Esophagus (tissue), 2 donors: ENCODE measurements at regions not wholly inside any gene's neighbourhood (a gene's known extent, or its start where the extent isn't known, plus 50 kb on each side); places are given as distances from the start of the nearest gene placed in this dataset.
A peak's percentile ranks its signal among the peaks of the same experiment; 100 is the strongest.

Source experiments
- H3K27ac ChIP-seq, 2 donors: one replicate each; pipeline ENCODE4 v1.5.1; 2013; ENCODE audit warnings: low read depth in 2 of 2, mild to moderate bottlenecking in 2 of 2, inconsistent platforms in 1 of 2, low read length in 1 of 2, moderate library complexity in 1 of 2
- H3K27me3 ChIP-seq, 2 donors: one replicate each; pipeline ENCODE4 v1.6.1; 2013; ENCODE audit warnings: low read length in 2 of 2, control low read depth in 1 of 2, mild to moderate bottlenecking in 1 of 2; ENCODE audit not compliant: insufficient read depth in 2 of 2, control insufficient read depth in 1 of 2
- H3K36me3 ChIP-seq, 2 donors: one replicate each; pipeline ENCODE4 v1.6.1; 2013; ENCODE audit warnings: low read length in 1 of 2; ENCODE audit not compliant: control insufficient read depth in 2 of 2, insufficient read depth in 2 of 2
- H3K4me1 ChIP-seq, 2 donors: one replicate each; pipeline ENCODE4 v1.6.1; 2013; ENCODE audit warnings: low read length in 1 of 2; ENCODE audit not compliant: control insufficient read depth in 2 of 2, insufficient read depth in 2 of 2
- H3K4me3 ChIP-seq, 2 donors: one replicate each; pipeline ENCODE4 v1.5.1; 2013; ENCODE audit warnings: low read length in 2 of 2, mild to moderate bottlenecking in 2 of 2, low read depth in 1 of 2, moderate library complexity in 1 of 2
- H3K9me3 ChIP-seq, 2 donors: one replicate each; pipeline ENCODE4 v1.6.1; 2013; ENCODE audit warnings: mild to moderate bottlenecking in 2 of 2, low read depth in 1 of 2, low read length in 1 of 2, moderate library complexity in 1 of 2; ENCODE audit not compliant: control insufficient read depth in 2 of 2, insufficient read depth in 1 of 2
- WGBS, 2 donors: extraction: QIAGEN DNeasy Blood & Tissue Kit; methylation state at CpG; one replicate each; pipeline ENCODE4 v1.1.7; 2013; 5-methylcytosine and 5-hydroxymethylcytosine counted together
- donor health status: healthy with polysubstance abuse.
- donor health status: Bipolar disorder and iron deficiency.

DNA sequence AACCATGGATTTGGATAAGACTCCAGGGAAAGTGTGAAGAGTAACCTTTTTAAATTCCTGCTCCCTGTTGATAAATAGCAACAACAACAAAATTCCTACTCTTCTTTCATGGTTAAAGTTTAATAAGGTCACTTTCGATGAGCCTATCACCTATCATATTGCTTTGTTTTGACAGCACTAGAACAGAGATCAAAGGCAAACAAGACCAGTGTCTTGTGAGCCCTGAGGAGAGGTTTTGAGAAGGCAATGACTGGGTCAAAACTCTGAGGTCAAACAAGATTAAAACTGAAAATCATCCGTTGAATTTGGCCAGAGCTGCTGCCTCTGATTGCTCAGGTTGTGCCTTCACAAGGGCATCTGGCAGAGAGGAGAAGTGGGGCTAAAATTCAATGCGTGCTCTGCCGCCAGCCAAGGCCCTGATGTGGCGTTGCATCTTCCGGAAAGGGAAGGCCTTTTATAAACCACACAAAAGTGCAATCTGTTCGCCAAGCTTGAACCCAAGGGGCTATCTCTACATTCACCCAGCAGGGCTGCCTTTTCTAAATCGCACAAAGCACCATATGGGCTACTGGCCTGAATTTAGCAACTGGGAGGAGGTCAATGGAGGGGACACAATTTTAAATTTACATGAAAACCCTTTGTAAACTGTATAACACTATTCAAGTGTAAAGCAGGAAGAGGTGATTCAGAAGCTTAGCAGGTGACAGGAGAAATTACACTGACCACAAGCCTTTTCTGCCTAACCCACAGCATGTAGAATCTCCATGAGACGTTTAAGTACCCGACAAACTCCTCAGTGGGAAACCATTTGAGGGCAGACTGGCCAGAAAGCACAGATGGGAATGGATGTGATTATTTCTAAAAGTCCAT lies 140.8 kb downstream of the DAD1 start:
- Histone ChIP-seq H3K36me3 (no peaks in the 10 kb centered on the region), H3K27ac (no peak overlapping the region), H3K9me3 (no peaks in the 10 kb centered on the region), H3K4me1 (no peaks in the 10 kb centered on the region), H3K4me3 (no peak overlapping the region), H3K27me3 (peaks cover 0 to 22% of the 10 kb centered on the region in 2 donors)
- WGBS, 2 donors, result 82 to 83% methylated on average over 10 of the region's 10 CpGs

DNA sequence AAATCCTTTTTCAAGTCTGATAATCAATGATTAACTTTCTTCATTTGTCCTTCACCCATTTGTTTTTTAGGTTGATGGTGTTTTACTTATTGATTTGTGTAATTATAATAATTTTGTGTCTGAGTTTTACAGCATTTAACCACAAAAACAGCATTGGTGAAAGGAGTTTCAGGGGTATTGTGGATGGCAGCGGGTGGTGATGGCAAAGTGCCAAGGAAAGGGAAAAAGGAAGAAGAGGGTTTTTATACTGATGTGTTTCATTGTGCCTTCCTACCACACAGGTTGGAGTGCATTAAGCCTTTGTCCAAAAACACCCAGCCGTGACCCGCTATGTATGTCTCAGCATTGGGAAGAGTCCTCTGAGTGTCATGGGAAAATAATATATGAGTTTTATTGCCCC lies 150.3 kb downstream of the DAD1 start:
- 78 to 91% methylated on average over 3 of the region's 3 CpGs for WGBS, 2 donors

DNA sequence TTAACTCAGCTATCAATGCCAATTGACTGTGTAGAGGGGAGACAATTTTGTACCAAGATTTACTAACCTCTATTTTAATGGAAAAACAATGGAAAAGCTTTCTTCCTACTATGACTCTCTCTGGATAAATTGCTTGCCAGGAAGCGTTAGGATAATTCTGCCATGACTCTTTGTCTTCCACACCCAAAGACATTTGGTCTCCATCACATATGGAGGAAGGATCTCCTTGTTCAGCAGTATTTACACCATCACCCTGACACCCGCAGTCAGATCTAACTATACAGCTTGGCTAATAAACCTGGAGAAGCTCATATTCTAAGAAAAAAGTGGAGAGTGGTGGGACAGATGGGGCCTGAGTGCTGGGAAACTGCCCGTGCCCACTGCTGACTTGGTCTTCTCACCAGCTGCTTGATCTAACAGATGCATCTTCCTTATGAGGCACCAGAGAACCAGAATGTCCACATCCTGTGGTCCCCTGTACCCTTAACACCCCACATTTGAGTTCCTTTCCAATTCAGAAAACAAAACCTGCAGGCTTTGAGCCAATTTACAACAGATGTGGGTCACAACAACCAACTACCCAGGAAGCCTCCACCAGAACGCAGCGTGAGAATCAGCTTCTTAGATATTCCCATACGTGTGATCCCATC lies 154.0 kb downstream of the DAD1 start:
- Histone ChIP-seq H3K27ac (no peak overlapping the region), H3K27me3 (no peaks in the 10 kb centered on the region), H3K4me3 (no peak overlapping the region), H3K4me1 (no peaks in the 10 kb centered on the region), H3K9me3 (no peaks in the 10 kb centered on the region), H3K36me3 (no peaks in the 10 kb centered on the region)
- WGBS, 2 donors, result 77 to 78% methylated on average over 6 of the region's 6 CpGs

More for the DNA sequence above, 150.3 kb downstream of the DAD1 start:
- Histone ChIP-seq H3K4me3 (no peak overlapping the region), H3K27ac (no peak overlapping the region), H3K4me1 (no peaks in the 10 kb centered on the region), H3K9me3 (no peaks in the 10 kb centered on the region), H3K36me3 (no peaks in the 10 kb centered on the region), H3K27me3 (no peaks in the 10 kb centered on the region)

DNA sequence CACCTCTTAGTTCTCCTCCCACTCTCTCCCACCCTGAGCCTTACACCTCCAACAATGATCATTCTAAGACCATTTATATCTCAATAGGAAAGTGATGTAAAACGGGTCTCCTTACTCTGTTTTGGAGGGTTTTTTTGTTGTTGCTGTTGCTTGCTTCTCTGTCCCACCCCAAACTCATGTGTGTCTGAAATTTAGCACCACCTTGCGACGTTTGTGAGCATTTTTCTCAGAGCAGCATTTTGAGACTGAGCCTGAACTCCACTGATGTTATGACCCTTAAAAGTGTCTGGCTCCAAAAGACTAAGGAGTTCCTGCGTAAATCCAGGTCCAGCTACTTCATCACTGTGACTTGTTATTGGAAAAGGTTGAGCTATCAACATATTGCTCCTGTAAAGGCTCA lies 155.0 kb downstream of the DAD1 start:
- peaks cover 0 to 3% of the 10 kb centered on the region in 2 donors for H3K4me1 ChIP-seq
- H3K27ac ChIP-seq, result no peak overlapping the region
- H3K4me3 ChIP-seq, result no peak overlapping the region
- H3K9me3 ChIP-seq, result no peaks in the 10 kb centered on the region
- no peaks in the 10 kb centered on the region for H3K36me3 ChIP-seq
- no peaks in the 10 kb centered on the region for H3K27me3 ChIP-seq
- 82 to 85% methylated on average over 4 of the region's 4 CpGs for WGBS, 2 donors

DNA sequence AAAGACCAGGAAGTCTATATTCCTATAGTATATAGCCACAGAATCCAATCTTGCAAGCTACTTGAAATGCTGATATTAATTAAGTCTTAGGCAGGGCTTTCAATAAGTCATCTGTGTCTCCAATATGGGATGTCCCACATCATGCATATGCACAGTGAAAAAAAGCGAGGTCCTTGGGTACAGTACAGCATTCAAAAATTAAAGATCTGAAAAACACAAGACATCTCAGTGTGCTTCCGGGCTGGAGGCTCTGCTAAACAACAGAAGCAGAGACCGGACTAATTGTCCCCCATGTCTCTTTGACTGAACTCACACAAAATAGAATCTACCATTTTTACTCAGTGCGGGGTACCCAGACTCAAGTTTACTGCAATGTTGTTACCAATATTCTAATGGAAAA lies 156.0 kb downstream of the DAD1 start:
- Histone ChIP-seq H3K27me3 (no peaks in the 10 kb centered on the region), H3K9me3 (no peaks in the 10 kb centered on the region), H3K4me3 (no peak overlapping the region), H3K4me1 (peaks cover 0 to 5% of the 10 kb centered on the region in 2 donors), H3K27ac (no peak overlapping the region), H3K36me3 (no peaks in the 10 kb centered on the region)
- 56 to 59% methylated on average over 4 of the region's 4 CpGs for WGBS, 2 donors

DNA sequence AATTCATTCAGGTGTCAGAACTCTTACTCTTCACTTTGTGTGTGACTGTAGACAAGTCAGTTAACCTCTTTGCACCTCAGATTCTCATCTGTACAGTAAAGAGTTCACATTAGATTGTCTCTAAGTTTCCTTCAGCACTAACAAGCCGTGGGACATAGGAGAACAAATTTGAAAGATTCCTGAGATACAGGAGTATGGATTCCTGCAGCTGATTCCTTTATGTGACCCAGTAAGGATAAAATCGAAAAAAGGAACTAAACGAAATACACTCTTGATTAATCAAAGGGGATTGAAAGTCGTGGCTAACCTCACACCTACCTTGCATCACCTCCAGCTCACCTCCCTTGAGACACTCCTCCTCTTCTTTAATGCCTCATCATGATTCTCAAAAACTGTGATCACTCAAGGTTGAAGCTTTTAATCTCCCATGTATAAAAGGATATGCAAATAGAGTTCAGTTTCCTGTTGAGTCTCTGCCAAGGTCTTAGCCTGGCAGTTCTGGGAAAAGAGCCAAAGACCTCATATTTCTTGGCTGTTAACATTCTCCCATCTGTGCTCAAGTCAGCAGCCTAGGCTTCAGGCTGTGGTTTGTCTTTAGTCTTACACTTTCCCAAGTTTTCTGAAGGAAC lies 156.6 kb downstream of the DAD1 start:
- H3K4me3 ChIP-seq, result no peak overlapping the region
- 4 to 10% methylated on average over 4 of the region's 4 CpGs for WGBS, 2 donors
- H3K9me3 ChIP-seq, result no peaks in the 10 kb centered on the region
- H3K4me1 ChIP-seq, result peaks cover 0 to 5% of the 10 kb centered on the region in 2 donors
- H3K36me3 ChIP-seq, result no peaks in the 10 kb centered on the region
- no peak overlapping the region for H3K27ac ChIP-seq
- H3K27me3 ChIP-seq, result no peaks in the 10 kb centered on the region

DNA sequence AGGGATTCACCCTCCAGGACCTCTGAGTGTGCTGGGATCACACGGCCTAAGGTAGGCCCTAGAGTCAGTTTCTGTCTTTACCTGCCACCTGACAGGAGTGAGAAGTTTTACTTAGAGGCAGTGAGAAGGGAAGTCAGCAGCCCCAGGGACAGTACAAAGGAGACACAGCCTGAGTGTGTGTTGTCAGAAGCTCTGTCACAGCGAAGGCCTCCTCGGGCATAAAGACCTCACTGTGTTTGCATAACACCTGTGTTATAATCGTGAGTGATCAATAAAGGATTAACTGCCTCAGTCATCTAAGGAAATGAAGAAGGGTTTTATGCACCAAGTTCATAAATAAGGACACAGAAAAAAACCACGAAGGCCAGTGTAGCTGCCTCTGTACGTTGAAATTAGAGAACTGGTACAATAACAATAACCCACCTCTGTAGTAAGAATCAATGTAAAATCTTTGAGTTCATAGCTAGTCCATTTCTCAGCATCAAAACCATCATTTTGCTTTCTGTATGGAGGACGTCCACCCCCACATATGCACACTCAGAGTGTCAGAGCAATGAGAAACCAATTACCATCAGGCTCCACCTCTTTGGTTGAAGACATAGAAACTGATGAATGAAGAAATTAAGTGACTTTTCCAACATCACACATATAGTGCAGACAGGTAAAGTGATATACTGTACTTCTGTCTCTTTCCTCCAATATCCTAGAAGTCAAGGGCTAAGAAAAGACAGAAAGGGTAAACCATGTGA lies 159.3 kb downstream of the DAD1 start:
- H3K27ac ChIP-seq, result no peak overlapping the region
- 54 to 63% methylated on average over 7 of the region's 7 CpGs for WGBS, 2 donors

DNA sequence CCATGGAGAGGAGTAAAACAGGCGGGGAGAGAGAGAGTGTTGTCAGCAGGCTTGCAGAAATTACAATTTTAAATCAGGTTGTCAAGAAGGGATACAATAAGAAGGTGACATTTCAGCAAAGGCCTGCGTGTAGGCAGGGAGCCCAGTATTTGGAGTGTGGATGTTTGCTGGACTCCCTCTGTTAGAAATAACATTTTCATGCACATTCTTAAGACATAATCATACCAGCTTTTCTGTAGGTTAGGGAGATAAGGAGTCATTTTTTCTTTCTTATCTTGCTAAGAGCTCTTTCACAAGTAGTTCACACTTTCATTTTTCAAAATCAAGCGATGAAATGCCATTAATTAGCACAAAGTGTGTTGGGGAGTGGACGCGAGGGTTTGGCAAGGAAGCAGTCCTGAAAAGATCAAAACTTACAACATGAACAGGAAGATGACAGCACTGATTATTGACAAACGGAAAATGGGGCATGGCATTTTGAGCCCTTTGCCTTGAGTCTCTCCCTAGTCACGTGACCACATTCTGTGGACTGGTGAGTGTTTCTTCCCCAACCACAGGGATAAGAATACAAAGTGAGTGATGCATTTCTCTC lies 160.2 kb downstream of the DAD1 start:
- Histone ChIP-seq H3K4me1 (peaks cover 0 to 5% of the 10 kb centered on the region in 2 donors), H3K27ac (no peak overlapping the region), H3K27me3 (no peaks in the 10 kb centered on the region), H3K36me3 (no peaks in the 10 kb centered on the region), H3K9me3 (no peaks in the 10 kb centered on the region), H3K4me3 (no peak overlapping the region)
- 41 to 57% methylated on average over 7 of the region's 7 CpGs for WGBS, 2 donors

More for the DNA sequence above, 159.3 kb downstream of the DAD1 start:
- Histone ChIP-seq H3K4me3 (no peak overlapping the region), H3K36me3 (no peaks in the 10 kb centered on the region), H3K4me1 (peaks cover 0 to 5% of the 10 kb centered on the region in 2 donors), H3K27me3 (no peaks in the 10 kb centered on the region), H3K9me3 (no peaks in the 10 kb centered on the region)

DNA sequence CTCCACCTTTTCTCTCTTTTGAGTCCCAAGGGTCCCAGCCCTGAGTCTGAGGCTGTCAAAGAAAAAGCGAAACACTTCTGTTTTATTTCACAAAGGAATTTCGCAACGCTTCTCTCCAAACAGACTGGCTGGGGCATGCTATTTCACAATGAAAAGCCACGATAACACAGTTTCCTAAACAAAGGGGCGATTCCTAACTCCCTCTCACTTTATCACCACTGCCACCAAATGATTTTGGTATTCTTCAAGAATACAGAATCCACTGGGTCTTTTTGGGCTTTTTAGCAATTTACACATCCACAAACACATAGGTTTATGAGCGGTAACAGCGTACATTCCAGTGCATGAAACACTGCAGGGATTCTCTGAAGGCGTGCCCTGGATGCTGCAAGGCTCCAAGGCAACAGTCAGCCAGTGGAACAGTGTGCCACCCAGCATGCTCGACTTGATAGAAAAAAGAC lies 161.2 kb downstream of the DAD1 start:
- H3K36me3 ChIP-seq, result no peaks in the 10 kb centered on the region
- no peaks in the 10 kb centered on the region for H3K27me3 ChIP-seq
- 17 to 19% methylated on average over 9 of the region's 9 CpGs for WGBS, 2 donors
- no peak overlapping the region for H3K4me3 ChIP-seq
- H3K9me3 ChIP-seq, result no peaks in the 10 kb centered on the region
- peak overlapping the region; percentile 24 to 46 for H3K27ac ChIP-seq
- peaks cover 0 to 5% of the 10 kb centered on the region in 2 donors for H3K4me1 ChIP-seq
